HEK293 (cell line): ENCODE measurements at regions not wholly inside any gene's neighbourhood (a gene's known extent, or its start where the extent isn't known, plus 50 kb on each side); places are given as distances from the start of the nearest gene placed in this dataset.

ENCODE experiments used
- CTCF ChIA-PET: fragments of 350-600 bp; formaldehyde crosslinking; extraction: SDS; loops from one replicate; lab custom pipeline; 2021; ENCODE audit warnings: antibody characterized with exemption; lab: Yijun Ruan, JAX
- POLR2A ChIA-PET: fragments of 300-600 bp; formaldehyde crosslinking; extraction: SDS; loops from one replicate; lab custom pipeline; 2020; ENCODE audit warnings: antibody characterized with exemption, inconsistent platforms; lab: Yijun Ruan, JAX
- H3K27ac ChIP-seq: fragments of 200-500 bp; sonication (Bioruptor generic); 2 replicates; pipeline ENCODE4 v1.5.1; 2014; ENCODE audit warnings: low read depth, low read length, control low read depth, inconsistent platforms; ENCODE audit errors: extremely low read depth
- H3K36me3 ChIP-seq, 2 experiments: fragments of 200-500 bp in 1 of 2; sonication (Bioruptor generic) in 1 of 2; 1 replicate in 1 of 2; 2 replicates in 1 of 2; pipeline ENCODE4 v1.5.1; 2014 to 2017; ENCODE audit warnings: inconsistent platforms in 2 of 2, low read length in 2 of 2; ENCODE audit not compliant: control insufficient read depth in 2 of 2, insufficient read depth in 1 of 2
- H3K4me1 ChIP-seq: fragments of 200-500 bp; sonication (Bioruptor generic); 2 replicates; pipeline ENCODE4 v1.5.1; 2014; ENCODE audit warnings: mild to moderate bottlenecking, low read length, inconsistent platforms; ENCODE audit not compliant: control insufficient read depth, insufficient read depth
- H3K4me3 ChIP-seq: 2 replicates; pipeline ENCODE4 v1.5.1; 2011; ENCODE audit warnings: low read depth, mild to moderate bottlenecking, control low read depth, low read length, moderate library complexity
- H3K9me3 ChIP-seq: fragments of 200-500 bp; sonication (Bioruptor generic); 2 replicates; pipeline ENCODE4 v1.5.1; 2014; ENCODE audit warnings: low read depth, low read length, inconsistent platforms; ENCODE audit not compliant: control insufficient read depth, insufficient read depth
- PRDM10 ChIP-seq: fragments of 450-650 bp; formaldehyde crosslinking; IDR thresholded peaks from 2 replicates; pipeline ENCODE4 v1.5.1; 2016; ENCODE audit warnings: missing biosample characterization, missing genetic modification characterization
- SCRT2 ChIP-seq: fragments of 450-650 bp; formaldehyde crosslinking; IDR thresholded peaks from 2 replicates; pipeline ENCODE4 v1.5.1; 2016; ENCODE audit warnings: missing biosample characterization, missing genetic modification characterization
- TSHZ1 ChIP-seq: fragments of 450-650 bp; formaldehyde crosslinking; IDR thresholded peaks from 2 replicates; pipeline ENCODE4 v1.5.1; 2016; ENCODE audit warnings: missing biosample characterization, missing genetic modification characterization, borderline replicate concordance
- ZBTB1 ChIP-seq: fragments of 450-650 bp; formaldehyde crosslinking; IDR thresholded peaks from 2 replicates; pipeline ENCODE4 v1.5.1; 2016; ENCODE audit warnings: missing biosample characterization, missing genetic modification characterization
- ZBTB8A ChIP-seq: fragments of 450-650 bp; formaldehyde crosslinking; IDR thresholded peaks from 2 replicates; pipeline ENCODE4 v1.5.1; 2016; ENCODE audit warnings: missing biosample characterization, missing genetic modification characterization
- ZFHX2 ChIP-seq: fragments of 450-650 bp; formaldehyde crosslinking; conservative IDR thresholded peaks from 2 replicates; pipeline ENCODE4 v1.5.1; 2016; ENCODE audit warnings: missing biosample characterization, missing genetic modification characterization
- ZNF10 ChIP-seq: fragments of 450-650 bp; formaldehyde crosslinking; IDR thresholded peaks from 2 replicates; pipeline ENCODE4 v1.5.1; 2017; ENCODE audit warnings: missing biosample characterization, missing genetic modification characterization
- ZNF175 ChIP-seq: fragments of 450-650 bp; formaldehyde crosslinking; IDR thresholded peaks from 2 replicates; pipeline ENCODE4 v1.5.1; 2016; ENCODE audit warnings: missing biosample characterization, missing genetic modification characterization
- ZNF23 ChIP-seq: fragments of 450-650 bp; formaldehyde crosslinking; IDR thresholded peaks from 2 replicates; pipeline ENCODE4 v1.5.1; 2016; ENCODE audit warnings: missing biosample characterization, missing genetic modification characterization, borderline replicate concordance
- ZNF398 ChIP-seq: fragments of 450-650 bp; formaldehyde crosslinking; IDR thresholded peaks from 2 replicates; pipeline ENCODE4 v1.5.1; 2017; ENCODE audit warnings: missing biosample characterization, missing genetic modification characterization
- ZNF707 ChIP-seq: fragments of 450-650 bp; formaldehyde crosslinking; IDR thresholded peaks from 2 replicates; pipeline ENCODE4 v1.5.1; 2016; ENCODE audit warnings: missing biosample characterization, missing genetic modification characterization

GRCh38 chr12:114287821-114288525 lies 118.0 kb downstream of the TBX5 start:
- CTCF ChIA-PET: no interaction called here
- POLR2A ChIA-PET: no interaction called here

GRCh38 chr12:114286145-114286544 lies 119.8 kb downstream of the TBX5 start:
- Histone ChIP-seq H3K27ac (no peak overlapping the region), H3K36me3 (no peaks in the 10 kb centered on the region), H3K4me1 (no peaks in the 10 kb centered on the region), H3K9me3 (no peaks in the 10 kb centered on the region), H3K4me3 (no peak overlapping the region)
- ChIA-PET CTCF (no interaction called here), POLR2A (no interaction called here)
- TF ChIP-seq ZNF175 (tag by site-specific recombination) (no peak), ZNF10 (tag by site-specific recombination) (no peak), ZNF707 (no peak), ZNF398 (tag by site-specific recombination) (no peak), ZBTB1 (no peak)

More at GRCh38 chr12:114287821-114288525, 118.0 kb downstream of the TBX5 start:
- Histone ChIP-seq H3K9me3 (no peaks in the 10 kb centered on the region), H3K36me3 (no peaks in the 10 kb centered on the region), H3K27ac (no peak overlapping the region), H3K4me1 (no peaks in the 10 kb centered on the region), H3K4me3 (no peak overlapping the region)
- TF ChIP-seq PRDM10 (peak; percentile 63), ZFHX2 (no peak), ZBTB8A (tag by site-specific recombination) (no peak), ZNF23 (tag by site-specific recombination) (no peak)

- CTCF ChIA-PET: no interaction called here
- POLR2A ChIA-PET: no interaction called here
- no peak overlapping the region for H3K27ac ChIP-seq
- no peak overlapping the region for H3K4me3 ChIP-seq
- no peaks in the 10 kb centered on the region for H3K4me1 ChIP-seq
- TF ChIP-seq SCRT2 (tag by site-specific recombination): peak; percentile 37; the same call in 1 of the 2 replicates
- no peak for TF ChIP-seq TSHZ1 (tag by site-specific recombination)
- TF ChIP-seq, all 188 proteins: peak for 1
- Histone ChIP-seq H3K9me3 (no peaks in the 10 kb centered on the region), H3K36me3 (no peaks in the 10 kb centered on the region)
Observed at GRCh38 chr12:114285554-114285953, 120.4 kb downstream of the TBX5 start.
